ENCODE measurements at regions not wholly inside any gene's neighbourhood (a gene's known extent, or its start where the extent isn't known, plus 50 kb on each side); places are given as distances from the start of the nearest gene placed in this dataset.

GRCh38 chr12:46490635-46491034 is 118.1 kb upstream of the SLC38A2 start:
- Histone ChIP-seq H3K27me3 (ENCODE audit: insufficient read depth, low read length) (no peaks in the 10 kb centered on the region), H3K4me2 (ENCODE audit: low read length) (no peak overlapping the region), H3K9ac (ENCODE audit: low read length) (no peak overlapping the region), H3K4me3 (ENCODE audit: low read depth, low read length, poor library complexity, severe bottlenecking) (no peak overlapping the region), H3F3A (ENCODE audit: insufficient read depth, low read length) (no peaks in the 10 kb centered on the region), H3K9me2 (ENCODE audit: low read depth, low read length) (no peaks in the 10 kb centered on the region), H3K79me2 (ENCODE audit: insufficient read depth, low read length) (no peaks in the 10 kb centered on the region), H3K36me3 (ENCODE audit: insufficient read depth, low read length) (no peaks in the 10 kb centered on the region), H2AFZ (ENCODE audit: low read length) (no peak overlapping the region), H3K27ac (ENCODE audit: low read depth, low read length, poor library complexity, severe bottlenecking) (no peak overlapping the region), H3K9me3 (ENCODE audit: low read length) (no peaks in the 10 kb centered on the region), H3K4me1 (ENCODE audit: insufficient read depth, low read length, severe bottlenecking) (no peaks in the 10 kb centered on the region), H4K20me1 (ENCODE audit: insufficient read depth, low read length) (no peaks in the 10 kb centered on the region)
- TF ChIP-seq, protein P1, sequence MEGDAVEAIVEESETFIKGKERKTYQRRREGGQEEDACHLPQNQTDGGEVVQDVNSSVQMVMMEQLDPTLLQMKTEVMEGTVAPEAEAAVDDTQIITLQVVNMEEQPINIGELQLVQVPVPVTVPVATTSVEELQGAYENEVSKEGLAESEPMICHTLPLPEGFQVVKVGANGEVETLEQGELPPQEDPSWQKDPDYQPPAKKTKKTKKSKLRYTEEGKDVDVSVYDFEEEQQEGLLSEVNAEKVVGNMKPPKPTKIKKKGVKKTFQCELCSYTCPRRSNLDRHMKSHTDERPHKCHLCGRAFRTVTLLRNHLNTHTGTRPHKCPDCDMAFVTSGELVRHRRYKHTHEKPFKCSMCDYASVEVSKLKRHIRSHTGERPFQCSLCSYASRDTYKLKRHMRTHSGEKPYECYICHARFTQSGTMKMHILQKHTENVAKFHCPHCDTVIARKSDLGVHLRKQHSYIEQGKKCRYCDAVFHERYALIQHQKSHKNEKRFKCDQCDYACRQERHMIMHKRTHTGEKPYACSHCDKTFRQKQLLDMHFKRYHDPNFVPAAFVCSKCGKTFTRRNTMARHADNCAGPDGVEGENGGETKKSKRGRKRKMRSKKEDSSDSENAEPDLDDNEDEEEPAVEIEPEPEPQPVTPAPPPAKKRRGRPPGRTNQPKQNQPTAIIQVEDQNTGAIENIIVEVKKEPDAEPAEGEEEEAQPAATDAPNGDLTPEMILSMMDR (IDR thresholded peaks at IDR 0.05; ENCODE audit: low read length) = no peak
- TF ChIP-seq EZH2 (IDR thresholded peaks at IDR 0.05; ENCODE audit: borderline replicate concordance, low read length) = no peak

GRCh38 chr12:46489951-46490388 is 117.4 kb upstream of the SLC38A2 start:
- Histone ChIP-seq H3K9me3 (ENCODE audit: low read length) (no peaks in the 10 kb centered on the region), H3K36me3 (ENCODE audit: insufficient read depth, low read length) (no peaks in the 10 kb centered on the region), H4K20me1 (ENCODE audit: insufficient read depth, low read length) (no peaks in the 10 kb centered on the region), H3K4me1 (ENCODE audit: insufficient read depth, low read length, severe bottlenecking) (no peaks in the 10 kb centered on the region), H3K27me3 (ENCODE audit: insufficient read depth, low read length) (no peaks in the 10 kb centered on the region), H3F3A (ENCODE audit: insufficient read depth, low read length) (no peaks in the 10 kb centered on the region), H3K9me2 (ENCODE audit: low read depth, low read length) (no peaks in the 10 kb centered on the region), H3K79me2 (ENCODE audit: insufficient read depth, low read length) (no peaks in the 10 kb centered on the region), H3K4me2 (ENCODE audit: low read length) (no peak overlapping the region), H2AFZ (ENCODE audit: low read length) (no peak overlapping the region), H3K4me3 (ENCODE audit: low read depth, low read length, poor library complexity, severe bottlenecking) (no peak overlapping the region), H3K9ac (ENCODE audit: low read length) (no peak overlapping the region), H3K27ac (ENCODE audit: low read depth, low read length, poor library complexity, severe bottlenecking) (no peak overlapping the region)
- TF ChIP-seq EZH2 (IDR thresholded peaks at IDR 0.05; ENCODE audit: borderline replicate concordance, low read length) = no peak
- TF ChIP-seq, protein P1 (IDR thresholded peaks at IDR 0.05; ENCODE audit: low read length) = no peak

DNA sequence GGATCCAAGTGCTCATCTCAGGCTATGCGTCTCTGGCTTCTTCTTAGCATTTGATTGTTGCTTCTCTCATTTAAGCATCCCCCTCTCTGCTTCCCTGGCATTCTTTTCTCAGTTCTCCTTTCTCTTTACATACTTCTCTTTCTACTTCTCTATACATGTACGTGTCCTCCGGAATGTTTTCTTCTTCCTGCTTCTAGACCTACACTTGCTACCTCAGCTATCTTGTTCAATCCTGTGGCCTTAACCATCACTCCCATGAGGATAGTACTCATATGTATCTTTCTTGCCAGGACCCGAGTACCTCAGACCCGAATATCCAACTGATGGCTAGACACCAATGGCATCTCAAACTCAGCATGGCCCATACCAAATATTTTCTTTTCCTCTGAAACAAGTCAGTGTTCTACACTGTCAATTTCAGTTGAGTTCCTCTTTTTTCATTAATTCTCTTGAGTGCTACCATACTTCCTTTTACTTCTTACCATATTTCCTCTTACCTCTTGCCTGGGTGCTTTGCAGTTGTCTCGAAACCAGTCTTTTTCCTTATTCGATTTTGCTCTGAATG is 115.1 kb upstream of the SLC38A2 start:
- TF ChIP-seq, protein P1 (IDR thresholded peaks at IDR 0.05; ENCODE audit: low read length) = no peak
- TF ChIP-seq EZH2 (IDR thresholded peaks at IDR 0.05; ENCODE audit: borderline replicate concordance, low read length) = no peak
- H3K79me2 ChIP-seq (ENCODE audit: insufficient read depth, low read length) = no peaks in the 10 kb centered on the region
- H3K36me3 ChIP-seq (ENCODE audit: insufficient read depth, low read length) = no peaks in the 10 kb centered on the region
- no peaks in the 10 kb centered on the region for H3K4me1 ChIP-seq (ENCODE audit: insufficient read depth, low read length, severe bottlenecking)
- H3K27ac ChIP-seq (ENCODE audit: low read depth, low read length, poor library complexity, severe bottlenecking) = no peak overlapping the region
- no peaks in the 10 kb centered on the region for H3K9me3 ChIP-seq (ENCODE audit: low read length)
- no peak overlapping the region for H3K4me3 ChIP-seq (ENCODE audit: low read depth, low read length, poor library complexity, severe bottlenecking)
- H3K9ac ChIP-seq (ENCODE audit: low read length) = no peak overlapping the region
- no peak overlapping the region for H2AFZ ChIP-seq (ENCODE audit: low read length)
- H3F3A ChIP-seq (ENCODE audit: insufficient read depth, low read length) = no peaks in the 10 kb centered on the region
- H4K20me1 ChIP-seq (ENCODE audit: insufficient read depth, low read length) = no peaks in the 10 kb centered on the region
- no peak overlapping the region; the same call in 1 of the 2 replicates for H3K4me2 ChIP-seq (ENCODE audit: low read length)
- H3K27me3 ChIP-seq (ENCODE audit: insufficient read depth, low read length) = no peaks in the 10 kb centered on the region
- H3K9me2 ChIP-seq (ENCODE audit: low read depth, low read length) = no peaks in the 10 kb centered on the region
